Brain pericyte (primary cell): ENCODE measurements at regions not wholly inside any gene's neighbourhood (a gene's known extent, or its start where the extent isn't known, plus 50 kb on each side); places are given as distances from the start of the nearest gene placed in this dataset.
"Not testable (repeated sequence)": the region's sequence is repeated elsewhere in the genome, so short reads cannot be mapped to it uniquely, and the experiment has no call there.

Experiments
- DNase-seq: peaks from one replicate; pipeline ENCODE4 v3.0.0-alpha.2; 2012; ENCODE audit warnings: low read depth, low spot score

- no peak for DNase-seq
These were observed 478.5 kb upstream of the CADM1 start for GRCh38 chr11:115982666-115983065.

- no peak for DNase-seq
These were observed 477.7 kb upstream of the CADM1 start for GRCh38 chr11:115981814-115982471.

GRCh38 chr11:115981104-115981481 lies 476.9 kb upstream of the CADM1 start:
- DNase-seq, result no peak

- DNase-seq, result no peak
These were observed 476.3 kb upstream of the CADM1 start for GRCh38 chr11:115980337-115981103.

- DNase-seq, result no peak
These were observed 470.5 kb upstream of the CADM1 start for GRCh38 chr11:115974703-115975102.

- DNase-seq, result not testable (repeated sequence)
These were observed 463.0 kb upstream of the CADM1 start for GRCh38 chr11:115967203-115967602.

- no peak for DNase-seq
These were observed 461.7 kb upstream of the CADM1 start for GRCh38 chr11:115965767-115966504.

- DNase-seq, result no peak
These were observed 459.9 kb upstream of the CADM1 start for GRCh38 chr11:115964091-115964490.

GRCh38 chr11:115963156-115963555 lies 458.9 kb upstream of the CADM1 start:
- DNase-seq, result no peak

- DNase-seq, result no peak
These were observed 457.2 kb upstream of the CADM1 start for GRCh38 chr11:115961159-115962003.

GRCh38 chr11:115959081-115959486 lies 454.9 kb upstream of the CADM1 start:
- DNase-seq, result no peak

- no peak for DNase-seq
These were observed 454.1 kb upstream of the CADM1 start for GRCh38 chr11:115958089-115959000.

GRCh38 chr11:115955803-115956202 lies 451.6 kb upstream of the CADM1 start:
- DNase-seq, result no peak

- no peak for DNase-seq
These were observed 446.4 kb upstream of the CADM1 start for GRCh38 chr11:115950660-115951059.

- DNase-seq, result no peak
These were observed 440.4 kb upstream of the CADM1 start for GRCh38 chr11:115944596-115944995.

GRCh38 chr11:115942011-115942410 lies 437.8 kb upstream of the CADM1 start:
- DNase-seq, result no peak

GRCh38 chr11:115941481-115941993 lies 437.3 kb upstream of the CADM1 start:
- DNase-seq, result peak; percentile 8

GRCh38 chr11:115941044-115941443 lies 436.8 kb upstream of the CADM1 start:
- DNase-seq, result no peak

- no peak for DNase-seq
These were observed 435.7 kb upstream of the CADM1 start for GRCh38 chr11:115939731-115940421.
